HCT116 (cell line): ENCODE measurements at regions not wholly inside any gene's neighbourhood (a gene's known extent, or its start where the extent isn't known, plus 50 kb on each side); places are given as distances from the start of the nearest gene placed in this dataset.

Source experiments
- ATAC-seq: fragments of 200-7000 bp; cut with Tn5 transposase; 2 replicates; pipeline ENCODE4 v1.9.1; 2020; ENCODE audit warnings: mild to moderate bottlenecking, moderate library complexity
- BruUV-seq: library from RNA; stranded (reverse); fragments of 400-500 nt; replicated peaks from 2 replicates; lab custom pipeline; 2021; lab: Mats Ljungman, UMichigan
- CTCF ChIA-PET: fragments of 300-600 bp; sonication (Branson Sonifier 250); formaldehyde crosslinking; loops from one replicate; lab custom pipeline; 2021; ENCODE audit warnings: antibody characterized with exemption; lab: Charles Lee
- POLR2A ChIA-PET: fragments of 300-600, 350-600 bp; sonication (Branson Sonifier 250); formaldehyde crosslinking; loops from one replicate; lab custom pipeline; 2021; ENCODE audit warnings: antibody characterized with exemption; lab: Charles Lee
- RAD21 ChIA-PET, 2 experiments: fragments of 300-600 bp; sonication (Branson Sonifier 250); formaldehyde crosslinking; loops; one replicate each; lab custom pipeline; 2023; ENCODE audit warnings: low total read pairs in 2 of 2; ENCODE audit not compliant: uncharacterized antibody in 2 of 2, unreplicated experiment in 2 of 2, low non-redundant PET in 1 of 2; lab: Charles Lee
- DNase-seq: peaks from one replicate; pipeline ENCODE4 v3.0.0-alpha.2; 2010; ENCODE audit warnings: low read depth, low spot score
- H2AFZ ChIP-seq: fragments of 200-600 bp; shearing (Covaris generic), sonication (generic); 2 replicates; pipeline ENCODE4 v1.6.1; 2017; ENCODE audit warnings: low read depth, mixed run types, mixed read lengths, antibody characterized with exemption, low read length; ENCODE audit not compliant: poor library complexity, severe bottlenecking
- H3K27ac ChIP-seq: 2 replicates; pipeline ENCODE4 v1.5.1; 2012; ENCODE audit warnings: low read depth, low read length
- H3K27me3 ChIP-seq: fragments of 200-600 bp; sonication (generic); 2 replicates; pipeline ENCODE4 v1.6.1; 2016; ENCODE audit warnings: mixed run types, low read length, mixed read lengths; ENCODE audit not compliant: insufficient read depth
- H3K36me3 ChIP-seq, 2 experiments: fragments of 200-500 bp in 1 of 2; fragments of 200-600 bp in 1 of 2; sonication (Bioruptor generic) in 1 of 2; sonication (generic) in 1 of 2; 2 replicates each; pipeline versions ENCODE4 v1.5.1 to v1.6.1; 2014 to 2016; ENCODE audit warnings: low read length in 2 of 2, inconsistent platforms in 1 of 2, mixed read lengths in 1 of 2, mixed run types in 1 of 2; ENCODE audit not compliant: insufficient read depth in 2 of 2, control insufficient read depth in 1 of 2
- H3K4me1 ChIP-seq, 2 experiments: fragments of 200-600 bp in 1 of 2; sonication (generic) in 1 of 2; 2 replicates each; pipeline versions ENCODE4 v1.5.1 to v1.6.1; 2012 to 2017; ENCODE audit warnings: low read length in 2 of 2, inconsistent platforms in 1 of 2, mild to moderate bottlenecking in 1 of 2, mixed read lengths in 1 of 2, mixed run types in 1 of 2, moderate library complexity in 1 of 2; ENCODE audit not compliant: insufficient read depth in 2 of 2, control insufficient read depth in 1 of 2
- H3K4me2 ChIP-seq: fragments of 200-600 bp; sonication (generic); 2 replicates; pipeline ENCODE4 v1.6.1; 2017; ENCODE audit warnings: mixed run types, low read length, mixed read lengths
- H3K4me3 ChIP-seq, 2 experiments: fragments of 200-600 bp in 1 of 2; sonication (generic) in 1 of 2; replicated peaks in 1 of 2; 2 replicates each; pipeline ENCODE4 v1.5.1; 2011 to 2016; ENCODE audit warnings: low read length in 2 of 2, control low read depth in 1 of 2, low read depth in 1 of 2, mild to moderate bottlenecking in 1 of 2, mixed read lengths in 1 of 2, mixed run types in 1 of 2
- H3K79me2 ChIP-seq: fragments of 200-600 bp; sonication (generic); 2 replicates; pipeline ENCODE4 v1.6.1; 2017; ENCODE audit warnings: mild to moderate bottlenecking, mixed run types, low read length, moderate library complexity, mixed read lengths; ENCODE audit not compliant: insufficient read depth
- H3K9ac ChIP-seq: fragments of 200-600 bp; sonication (generic); 2 replicates; pipeline ENCODE4 v1.6.1; 2016; ENCODE audit warnings: low read length, mixed read lengths
- H3K9me2 ChIP-seq: fragments of 200-600 bp; sonication (generic), shearing (Covaris generic); 2 replicates; pipeline ENCODE4 v1.6.1; 2017; ENCODE audit warnings: mixed run types, mild to moderate bottlenecking, moderate library complexity; ENCODE audit not compliant: insufficient read depth
- H3K9me3 ChIP-seq, 2 experiments: fragments of 200-500 bp in 1 of 2; fragments of 200-600 bp in 1 of 2; sonication (Bioruptor generic) in 1 of 2; sonication (generic) in 1 of 2; 2 replicates each; pipeline ENCODE4 v1.6.1; 2014 to 2017; ENCODE audit warnings: low read length in 2 of 2, mixed read lengths in 2 of 2, inconsistent platforms in 1 of 2, low read depth in 1 of 2, mild to moderate bottlenecking in 1 of 2, mixed run types in 1 of 2, moderate library complexity in 1 of 2; ENCODE audit not compliant: control insufficient read depth in 1 of 2, insufficient read depth in 1 of 2
- H4K20me1 ChIP-seq: fragments of 200-600 bp; sonication (generic), shearing (Covaris generic); 2 replicates; pipeline ENCODE4 v1.6.1; 2017; ENCODE audit warnings: mixed run types, mild to moderate bottlenecking, moderate library complexity; ENCODE audit not compliant: insufficient read depth
- CBX3 ChIP-seq: IDR thresholded peaks from 2 replicates; pipeline ENCODE4 v1.6.1; 2012; ENCODE audit warnings: low read depth
- CTCF ChIP-seq, 3 experiments: fragments of 200-600 bp in 1 of 3; sonication (generic) in 1 of 3; IDR thresholded peaks in 2 of 3; conservative IDR thresholded peaks in 1 of 3; 2 replicates each; pipeline ENCODE4 v1.5.1; 2012 to 2017; ENCODE audit warnings: low read depth in 2 of 3, low read length in 2 of 3, antibody characterized with exemption in 1 of 3, borderline replicate concordance in 1 of 3, control low read depth in 1 of 3, mild to moderate bottlenecking in 1 of 3, mixed read lengths in 1 of 3, mixed run types in 1 of 3, moderate library complexity in 1 of 3; ENCODE audit not compliant: insufficient read depth in 1 of 3
- EZH2 ChIP-seq: fragments of 200-600 bp; sonication (generic); IDR thresholded peaks from 2 replicates; pipeline ENCODE4 v1.6.1; 2017; ENCODE audit warnings: antibody characterized with exemption, mixed run types
- FOSL1 ChIP-seq: IDR thresholded peaks from 2 replicates; pipeline ENCODE4 v1.6.1; 2012; ENCODE audit warnings: low read depth
- JUND ChIP-seq: IDR thresholded peaks from 2 replicates; pipeline ENCODE4 v1.6.1; 2012
- SIN3A ChIP-seq: IDR thresholded peaks from 2 replicates; pipeline ENCODE4 v1.6.1; 2012; ENCODE audit warnings: low read depth
- SP1 ChIP-seq: IDR thresholded peaks from 2 replicates; pipeline ENCODE4 v1.6.1; 2012; ENCODE audit warnings: low read depth
- ZFX ChIP-seq: fragments of 450-650 bp; IDR thresholded peaks from 2 replicates; pipeline ENCODE4 v1.6.1; 2017
- intact Hi-C: fragments of 100-400 bp; cut with micrococcal nuclease; formaldehyde crosslinking; loops from 2 replicates; pipeline ENCODE4 v1.10.0; 2022

GRCh38 chr13:87553142-87553541, 118.0 kb upstream of the SLITRK5 start:
- Histone ChIP-seq H3K9ac (no peak overlapping the region), H3K4me2 (no peak overlapping the region), H3K9me3 (no peaks in the 10 kb centered on the region; a peak in 1 of 4 replicates), H3K27ac (no peak overlapping the region), H3K9me2 (no peaks in the 10 kb centered on the region), H3K4me3 (no peak overlapping the region), H3K36me3 (no peaks in the 10 kb centered on the region), H3K27me3 (no peaks in the 10 kb centered on the region), H4K20me1 (no peaks in the 10 kb centered on the region), H3K79me2 (no peaks in the 10 kb centered on the region), H3K4me1 (no peaks in the 10 kb centered on the region), H2AFZ (no peak overlapping the region)
- intact Hi-C loops: no loop called here
- POLR2A ChIA-PET: no interaction called here
- BruUV-seq: no TSS peak
- DNase-seq (no peak), ATAC-seq (no peak)
- RAD21 ChIA-PET: no interaction called here
- no peak for TF ChIP-seq CBX3
- no peak for TF ChIP-seq EZH2
- TF ChIP-seq JUND: no peak
- TF ChIP-seq FOSL1: no peak
- TF ChIP-seq CTCF (IDR thresholded peaks at IDR 0.05 in 2 of 3, conservative IDR thresholded peaks at IDR 0.05 in 1 of 3; ENCODE audit: borderline replicate concordance in 1 of 3, insufficient read depth in 1 of 3, low read depth in 2 of 3, low read length in 2 of 3): no peak
- CTCF ChIA-PET: no interaction called here

- Histone ChIP-seq H3K9ac (no peak overlapping the region), H3K27ac (no peak overlapping the region), H3K79me2 (no peaks in the 10 kb centered on the region), H3K27me3 (no peaks in the 10 kb centered on the region), H4K20me1 (no peaks in the 10 kb centered on the region), H3K9me2 (no peaks in the 10 kb centered on the region), H2AFZ (no peak overlapping the region), H3K4me2 (no peak overlapping the region), H3K9me3 (no peaks in the 10 kb centered on the region; a peak in 1 of 4 replicates), H3K4me1 (no peaks in the 10 kb centered on the region), H3K4me3 (no peak overlapping the region), H3K36me3 (no peaks in the 10 kb centered on the region)
- ChIA-PET RAD21 (no interaction called here), CTCF (no interaction called here), POLR2A (no interaction called here)
- DNase-seq: no peak
- TF ChIP-seq ZFX: no peak
- TF ChIP-seq SP1: no peak
- TF ChIP-seq SIN3A: no peak
- no peak for ATAC-seq
- intact Hi-C loops: no loop called here
- BruUV-seq: no TSS peak
Measured at GRCh38 chr13:87554045-87554444, 117.1 kb upstream of the SLITRK5 start.
